ENCODE measurements at regions not wholly inside any gene's neighbourhood (a gene's known extent, or its start where the extent isn't known, plus 50 kb on each side); places are given as distances from the start of the nearest gene placed in this dataset.

DNA sequence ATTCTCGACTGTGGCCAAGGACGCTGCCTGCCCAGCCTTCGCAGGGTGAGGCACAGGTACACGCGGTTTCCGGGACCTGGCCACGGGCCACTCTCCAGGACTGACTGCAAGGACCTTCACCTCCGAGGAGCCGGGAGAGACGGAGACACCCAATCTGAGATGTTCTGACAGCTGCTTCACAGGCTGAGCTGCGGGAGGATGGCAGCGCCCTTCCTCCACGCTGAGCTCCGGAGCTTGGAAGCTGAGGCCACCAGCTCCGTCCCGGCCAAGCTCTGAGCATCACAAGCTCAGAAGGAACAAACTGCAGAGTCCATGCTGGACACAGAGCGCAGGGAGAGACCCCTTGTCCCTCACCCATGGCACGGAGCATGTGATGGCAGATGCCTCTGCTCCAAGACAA is 71.1 kb upstream of the CTDP1 start:
- TF ChIP-seq, protein P1, sequence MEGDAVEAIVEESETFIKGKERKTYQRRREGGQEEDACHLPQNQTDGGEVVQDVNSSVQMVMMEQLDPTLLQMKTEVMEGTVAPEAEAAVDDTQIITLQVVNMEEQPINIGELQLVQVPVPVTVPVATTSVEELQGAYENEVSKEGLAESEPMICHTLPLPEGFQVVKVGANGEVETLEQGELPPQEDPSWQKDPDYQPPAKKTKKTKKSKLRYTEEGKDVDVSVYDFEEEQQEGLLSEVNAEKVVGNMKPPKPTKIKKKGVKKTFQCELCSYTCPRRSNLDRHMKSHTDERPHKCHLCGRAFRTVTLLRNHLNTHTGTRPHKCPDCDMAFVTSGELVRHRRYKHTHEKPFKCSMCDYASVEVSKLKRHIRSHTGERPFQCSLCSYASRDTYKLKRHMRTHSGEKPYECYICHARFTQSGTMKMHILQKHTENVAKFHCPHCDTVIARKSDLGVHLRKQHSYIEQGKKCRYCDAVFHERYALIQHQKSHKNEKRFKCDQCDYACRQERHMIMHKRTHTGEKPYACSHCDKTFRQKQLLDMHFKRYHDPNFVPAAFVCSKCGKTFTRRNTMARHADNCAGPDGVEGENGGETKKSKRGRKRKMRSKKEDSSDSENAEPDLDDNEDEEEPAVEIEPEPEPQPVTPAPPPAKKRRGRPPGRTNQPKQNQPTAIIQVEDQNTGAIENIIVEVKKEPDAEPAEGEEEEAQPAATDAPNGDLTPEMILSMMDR (IDR thresholded peaks at IDR 0.05) = no peak
- no peak for TF ChIP-seq POLR2A (IDR thresholded peaks at IDR 0.05)

Data from thyroid gland (tissue), 4 donors.